Peyer's patch (tissue), 4 donors: ENCODE measurements at regions not wholly inside any gene's neighbourhood (a gene's known extent, or its start where the extent isn't known, plus 50 kb on each side); places are given as distances from the start of the nearest gene placed in this dataset.

Experiments used
- DNase-seq, 3 donors: peaks; one replicate each; pipeline ENCODE4 v3.0.0-alpha.2; 2017 to 2019
- H3K27ac ChIP-seq, 4 donors: fragments of 200-600 bp; sonication (generic); one replicate each; pipeline ENCODE4 v1.5.1; 2016 to 2019
- H3K27me3 ChIP-seq, 2 donors: fragments of 200-600 bp; sonication (generic); one replicate each; pipeline ENCODE4 v1.5.1; 2019
- H3K36me3 ChIP-seq, 3 donors: fragments of 200-600 bp; sonication (generic); one replicate each; pipeline ENCODE4 v1.5.1; 2016 to 2019
- H3K4me1 ChIP-seq, 4 donors: fragments of 200-600 bp; sonication (generic); one replicate each; pipeline ENCODE4 v1.5.1; 2016 to 2019
- H3K4me3 ChIP-seq, 4 donors: fragments of 200-600 bp; sonication (generic); 1 replicate in 3 of 4; 2 replicates in 1 of 4; pipeline ENCODE4 v1.5.1; 2016 to 2019; ENCODE audit warnings: mild to moderate bottlenecking in 1 of 4
- H3K9me3 ChIP-seq, 4 donors: fragments of 200-600 bp; sonication (generic); one replicate each; pipeline ENCODE4 v1.5.1; 2016 to 2019; ENCODE audit warnings: mild to moderate bottlenecking in 1 of 4
- CTCF ChIP-seq, 6 experiments: fragments of 450-650 bp in 4 of 6; fragments of 200-600 bp in 2 of 6; sonication (generic) in 1 of 6; IDR thresholded peaks; one replicate each; pipeline ENCODE4 v1.5.1; 2017 to 2019; ENCODE audit warnings: antibody characterized with exemption in 6 of 6, mild to moderate bottlenecking in 3 of 6, moderate library complexity in 1 of 6
- POLR2A ChIP-seq, 2 donors: fragments of 450-650 bp; IDR thresholded peaks; one replicate each; pipeline ENCODE4 v1.5.1; 2017; ENCODE audit warnings: antibody characterized with exemption in 2 of 2, mild to moderate bottlenecking in 2 of 2, moderate library complexity in 2 of 2

DNA sequence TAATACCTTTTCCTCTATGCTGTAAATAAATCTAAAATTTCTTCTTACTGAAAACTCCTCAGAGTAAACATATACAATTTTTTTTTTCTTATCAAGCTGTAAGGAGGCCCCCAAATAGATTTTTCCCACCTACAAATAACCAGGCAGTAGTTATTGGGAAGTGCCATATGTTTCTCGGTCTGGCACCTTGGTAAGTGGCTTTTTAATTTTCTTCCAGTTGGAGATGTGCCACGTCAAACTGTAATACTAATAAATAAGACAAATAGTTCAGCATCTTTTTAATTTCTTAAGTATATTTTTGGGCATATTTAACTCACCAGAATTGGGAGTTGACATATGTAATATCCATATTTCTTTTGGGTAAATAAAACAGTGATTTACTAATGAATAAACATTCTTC is 346.3 kb downstream of the DIPK2A start:
- no peaks in the 10 kb centered on the region for H3K27me3 ChIP-seq
- DNase-seq: no peak
- H3K4me3 ChIP-seq: no peak overlapping the region
- TF ChIP-seq POLR2A (IDR thresholded peaks at IDR 0.05) (no peak), CTCF (IDR thresholded peaks at IDR 0.05) (no peak)
- H3K4me1 ChIP-seq: no peaks in the 10 kb centered on the region
- H3K36me3 ChIP-seq: no peaks in the 10 kb centered on the region
- peaks cover 0 to 3% (median 0%) of the 10 kb centered on the region in 4 donors for H3K9me3 ChIP-seq
- no peak overlapping the region for H3K27ac ChIP-seq

GRCh38 chr3:144324076-144324475 is 352.5 kb downstream of the DIPK2A start:
- TF ChIP-seq CTCF (IDR thresholded peaks at IDR 0.05): no peak
- no peak for TF ChIP-seq POLR2A (IDR thresholded peaks at IDR 0.05)
- Histone ChIP-seq H3K4me3 (no peak overlapping the region), H3K27ac (no peak overlapping the region), H3K4me1 (no peaks in the 10 kb centered on the region), H3K27me3 (no peaks in the 10 kb centered on the region), H3K36me3 (no peaks in the 10 kb centered on the region), H3K9me3 (peaks cover 0 to 4% (median 0%) of the 10 kb centered on the region in 4 donors)
- DNase-seq: no peak

DNA sequence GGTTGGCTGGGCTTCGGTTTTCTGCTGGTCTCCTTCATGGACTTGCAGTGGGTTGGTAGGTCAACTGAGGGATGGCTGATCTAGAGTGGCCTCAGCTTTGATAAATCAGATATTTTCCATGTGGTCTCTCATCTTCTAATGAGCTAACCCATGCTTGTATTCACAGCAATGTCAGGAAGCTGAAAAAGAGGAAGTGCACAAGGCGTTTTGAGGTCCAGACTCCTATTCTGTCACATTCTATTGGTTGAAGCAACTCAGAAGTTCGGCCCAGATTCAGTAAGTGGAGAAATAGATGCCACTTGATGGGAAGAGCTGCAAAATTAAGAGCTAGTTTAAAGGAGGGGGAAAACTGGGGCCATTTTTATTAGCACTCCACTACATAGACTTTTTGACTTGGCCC is 361.2 kb downstream of the DIPK2A start:
- no peaks in the 10 kb centered on the region for H3K4me1 ChIP-seq
- no peak for TF ChIP-seq POLR2A (IDR thresholded peaks at IDR 0.05)
- H3K27ac ChIP-seq: no peak overlapping the region
- peaks cover 0 to 7% (median 0%) of the 10 kb centered on the region in 4 donors for H3K9me3 ChIP-seq
- no peak overlapping the region for H3K4me3 ChIP-seq
- DNase-seq: no peak
- H3K27me3 ChIP-seq: no peaks in the 10 kb centered on the region
- H3K36me3 ChIP-seq: no peaks in the 10 kb centered on the region

- Histone ChIP-seq H3K27me3 (no peaks in the 10 kb centered on the region), H3K36me3 (no peaks in the 10 kb centered on the region), H3K4me1 (no peaks in the 10 kb centered on the region), H3K9me3 (no peaks in the 10 kb centered on the region), H3K27ac (no peak overlapping the region), H3K4me3 (no peak overlapping the region)
- no peak for DNase-seq
- TF ChIP-seq CTCF (IDR thresholded peaks at IDR 0.05) (no peak), POLR2A (IDR thresholded peaks at IDR 0.05) (no peak)
Measured at GRCh38 chr3:144341471-144341870, 369.8 kb downstream of the DIPK2A start.

GRCh38 chr3:144343343-144343742 is 371.7 kb downstream of the DIPK2A start:
- H3K4me3 ChIP-seq: no peak overlapping the region
- no peaks in the 10 kb centered on the region for H3K36me3 ChIP-seq
- no peaks in the 10 kb centered on the region for H3K27me3 ChIP-seq
- no peak for DNase-seq
- H3K27ac ChIP-seq: no peak overlapping the region
- no peak for TF ChIP-seq CTCF (IDR thresholded peaks at IDR 0.05)
- H3K9me3 ChIP-seq: no peaks in the 10 kb centered on the region
- H3K4me1 ChIP-seq: no peaks in the 10 kb centered on the region

DNA sequence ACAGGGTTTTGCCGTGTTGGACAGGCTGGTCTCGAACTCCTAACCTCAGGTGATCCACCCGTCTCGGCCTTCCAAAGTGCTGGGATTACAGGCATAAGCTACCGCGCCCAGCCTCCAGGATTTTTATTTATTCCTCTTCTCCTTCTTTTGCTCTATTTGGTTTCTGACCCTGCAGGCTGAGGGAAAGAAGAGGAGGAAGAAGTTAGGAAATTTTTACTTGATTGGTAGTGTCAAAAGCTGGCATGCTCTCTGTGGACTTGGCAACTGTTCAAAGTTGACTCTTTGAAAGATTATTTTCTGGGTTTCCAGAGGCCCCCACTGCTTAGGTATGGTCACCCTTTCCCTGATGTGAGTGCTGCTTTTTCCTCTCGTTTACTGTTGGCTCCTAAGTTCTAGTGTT is 372.2 kb downstream of the DIPK2A start:
- no peak overlapping the region for H3K27ac ChIP-seq
- DNase-seq: no peak
- TF ChIP-seq CTCF (IDR thresholded peaks at IDR 0.05): no peak
- no peak for TF ChIP-seq POLR2A (IDR thresholded peaks at IDR 0.05)

More for the DNA sequence above, 372.2 kb downstream of the DIPK2A start:
- no peaks in the 10 kb centered on the region for H3K36me3 ChIP-seq
- H3K4me3 ChIP-seq: no peak overlapping the region
- no peaks in the 10 kb centered on the region for H3K9me3 ChIP-seq
- H3K27me3 ChIP-seq: no peaks in the 10 kb centered on the region
- H3K4me1 ChIP-seq: no peaks in the 10 kb centered on the region
